Ovary (tissue), 7 donors: ENCODE measurements at regions not wholly inside any gene's neighbourhood (a gene's known extent, or its start where the extent isn't known, plus 50 kb on each side); places are given as distances from the start of the nearest gene placed in this dataset.

Source experiments
- DNase-seq, 5 donors: peaks; one replicate each; pipeline ENCODE4 v3.0.0-alpha.2; 2019 to 2020
- H3K27ac ChIP-seq, 2 donors: fragments of 200-600 bp; one replicate each; pipeline versions ENCODE4 v1.5.1 to v1.8.0; 2019 to 2022
- H3K27me3 ChIP-seq: fragments of 200-600 bp; one replicate; pipeline ENCODE4 v1.8.0; 2022
- H3K36me3 ChIP-seq: fragments of 200-600 bp; sonication (generic); one replicate; pipeline ENCODE4 v1.5.1; 2019
- H3K4me1 ChIP-seq: one replicate; pipeline ENCODE4 v1.8.1; 2013; ENCODE audit warnings: mild to moderate bottlenecking, moderate library complexity; ENCODE audit not compliant: insufficient read depth
- H3K4me3 ChIP-seq: fragments of 200-600 bp; sonication (generic); one replicate; pipeline ENCODE4 v1.5.1; 2017
- H3K9me3 ChIP-seq, 2 donors: fragments of 200-600 bp in 1 of 2; sonication (generic) in 1 of 2; one replicate each; pipeline versions ENCODE4 v1.5.1 to v1.8.1; 2013 to 2019; ENCODE audit warnings: mild to moderate bottlenecking in 1 of 2, moderate library complexity in 1 of 2
- CTCF ChIP-seq, 3 donors: fragments of 450-650 bp in 2 of 3; fragments of 200-600 bp in 1 of 3; IDR thresholded peaks; one replicate each; pipeline versions ENCODE4 v1.5.1 to v1.8.0; 2016 to 2022; ENCODE audit warnings: antibody characterized with exemption in 3 of 3, mild to moderate bottlenecking in 1 of 3
- EP300 ChIP-seq: sonication (generic); formaldehyde crosslinking; IDR thresholded peaks from one replicate; pipeline ENCODE4 v1.6.1; 2017; ENCODE audit warnings: antibody characterized with exemption
- POLR2A ChIP-seq: fragments of 450-650 bp; IDR thresholded peaks from one replicate; pipeline ENCODE4 v1.6.1; 2017; ENCODE audit warnings: antibody characterized with exemption, mild to moderate bottlenecking, moderate library complexity
- WGBS, 3 donors: extraction: QIAGEN DNeasy Blood & Tissue Kit in 1 of 3; methylation state at CpG; one replicate each; pipeline versions ENCODE4 v1.1.5 to v1.1.7; 2013 to 2017; 5-methylcytosine and 5-hydroxymethylcytosine counted together
- intact Hi-C, 4 donors: fragments of 100-400 bp; cut with DNase I; formaldehyde crosslinking; loops; one replicate each; pipeline versions ENCODE4 v1.11.0 to v1.15.1; 2022 to 2023
- donor health status: DM: no; HTN: no; CAD: no; lungs with moderate emphysema.
- donor health status: DM: no; HTN: no; CAD: no.
- donor health status: Bipolar disorder and iron deficiency.
- donor health status: DM: no; HTN: no; CAD: no.
- donor health status: DM: yes; HTN: yes; CAD: no.

- TF ChIP-seq CTCF (IDR thresholded peaks at IDR 0.05) (no peak), POLR2A (no peak), EP300 (no peak)
- no peaks in the 10 kb centered on the region for H3K27me3 ChIP-seq
- no peaks in the 10 kb centered on the region for H3K36me3 ChIP-seq
- intact Hi-C loops, result no loop called here
- no peaks in the 10 kb centered on the region for H3K9me3 ChIP-seq
- H3K27ac ChIP-seq, result no peak overlapping the region
- H3K4me3 ChIP-seq, result no peak overlapping the region
- no peak for DNase-seq
- H3K4me1 ChIP-seq, result no peaks in the 10 kb centered on the region
- WGBS, 3 donors, result 64 to 74% (median 72%) methylated on average over 4 of the region's 4 CpGs
Measured at GRCh38 chr2:34307636-34308035, 708.5 kb upstream of the FAM98A start.

- DNase-seq, result no peak
- H3K36me3 ChIP-seq, result no peaks in the 10 kb centered on the region
- no peaks in the 10 kb centered on the region for H3K4me1 ChIP-seq
- H3K27ac ChIP-seq, result no peak overlapping the region
- H3K9me3 ChIP-seq, result no peaks in the 10 kb centered on the region
- intact Hi-C loops, result no loop called here
- no peak overlapping the region for H3K4me3 ChIP-seq
- H3K27me3 ChIP-seq, result no peaks in the 10 kb centered on the region
- TF ChIP-seq CTCF (IDR thresholded peaks at IDR 0.05) (no peak), EP300 (no peak), POLR2A (no peak)
Measured at GRCh38 chr2:34306745-34307144, 707.6 kb upstream of the FAM98A start.

GRCh38 chr2:34305587-34305986 lies 706.5 kb upstream of the FAM98A start:
- no peak overlapping the region for H3K27ac ChIP-seq
- H3K9me3 ChIP-seq, result no peaks in the 10 kb centered on the region
- H3K4me3 ChIP-seq, result no peak overlapping the region
- no peak for TF ChIP-seq EP300
- no peak for TF ChIP-seq POLR2A
- TF ChIP-seq CTCF (IDR thresholded peaks at IDR 0.05), result no peak
- H3K27me3 ChIP-seq, result no peaks in the 10 kb centered on the region
- H3K4me1 ChIP-seq, result no peaks in the 10 kb centered on the region
- no peaks in the 10 kb centered on the region for H3K36me3 ChIP-seq
- no peak for DNase-seq
- 65 to 84% (median 67%) methylated on average over 3 of the region's 3 CpGs for WGBS, 3 donors
- intact Hi-C loops, result no loop called here

- 90 to 95% (median 92%) methylated on average over 4 of the region's 4 CpGs for WGBS, 3 donors
- Histone ChIP-seq H3K27me3 (no peaks in the 10 kb centered on the region), H3K36me3 (no peaks in the 10 kb centered on the region), H3K4me3 (no peak overlapping the region), H3K4me1 (no peaks in the 10 kb centered on the region), H3K27ac (no peak overlapping the region), H3K9me3 (no peaks in the 10 kb centered on the region)
- no peak for TF ChIP-seq CTCF (IDR thresholded peaks at IDR 0.05)
- intact Hi-C loops, result no loop called here
- DNase-seq, result no peak
Measured at GRCh38 chr2:34294961-34295360, 695.9 kb upstream of the FAM98A start.

GRCh38 chr2:34291076-34291475 lies 692.0 kb upstream of the FAM98A start:
- Histone ChIP-seq H3K4me1 (no peaks in the 10 kb centered on the region), H3K9me3 (no peaks in the 10 kb centered on the region), H3K4me3 (no peak overlapping the region), H3K27ac (no peak overlapping the region), H3K27me3 (no peaks in the 10 kb centered on the region), H3K36me3 (no peaks in the 10 kb centered on the region)
- intact Hi-C loops, result no loop called here
- no peak for DNase-seq
- 78 to 92% (median 83%) methylated on average over 1 of the region's 1 CpG for WGBS, 3 donors
- TF ChIP-seq EP300 (no peak), POLR2A (no peak), CTCF (IDR thresholded peaks at IDR 0.05) (no peak)
